A549 (cell line): ENCODE measurements at regions not wholly inside any gene's neighbourhood (a gene's known extent, or its start where the extent isn't known, plus 50 kb on each side); places are given as distances from the start of the nearest gene placed in this dataset.
A peak's percentile ranks its signal among the peaks of the same experiment; 100 is the strongest.

Experiments
- ATAC-seq, 2 experiments: fragments of 200-7000 bp in 1 of 2; fragments of >200 bp in 1 of 2; cut with Nextera tagmentation in 1 of 2; cut with Tn5 transposase in 1 of 2; 3 replicates each; pipeline versions ENCODE4 v1.8.0 to v1.9.1; 2018 to 2020; ENCODE audit warnings: mild to moderate bottlenecking in 1 of 2, moderate library complexity in 1 of 2
- CTCF ChIA-PET: fragments of 300-600 bp; sonication (Branson Sonifier 250); formaldehyde crosslinking; extraction: SDS; loops from one replicate; lab custom pipeline; 2021; ENCODE audit warnings: antibody characterized with exemption, inconsistent platforms; lab: Yijun Ruan, JAX
- POLR2A ChIA-PET: fragments of 350-600 bp; formaldehyde crosslinking; extraction: SDS; loops from one replicate; lab custom pipeline; 2021; ENCODE audit warnings: antibody characterized with exemption, inconsistent platforms; lab: Yijun Ruan, JAX
- DNase-seq, 2 experiments: peaks; one replicate each; pipeline versions ENCODE4 v3.0.0 to v3.0.0-alpha.2; 2011 to 2016; ENCODE audit warnings: low read depth in 1 of 2, low spot score in 1 of 2
- FAIRE-seq: peaks from 2 replicates; lab custom pipeline; 2011; peaks lifted over from hg19 to GRCh38; lab: Jason Lieb, UNC
- H3K27ac ChIP-seq, 2 experiments: fragments of >200 bp; sonication (Bioruptor Twin); formaldehyde crosslinking; 3 replicates each; pipeline ENCODE4 v1.5.1; 2016 to 2017
- H3K4me1 ChIP-seq: fragments of >200 bp; sonication (Bioruptor Twin); formaldehyde crosslinking; 3 replicates; pipeline ENCODE4 v1.6.1; 2016
- H3K4me2 ChIP-seq: fragments of >200 bp; sonication (Bioruptor Twin); formaldehyde crosslinking; 3 replicates; pipeline ENCODE4 v1.6.1; 2016
- H3K4me3 ChIP-seq: fragments of >200 bp; sonication (Bioruptor Twin); formaldehyde crosslinking; 3 replicates; pipeline ENCODE4 v1.5.1; 2016
- H3K9me3 ChIP-seq: fragments of >200 bp; sonication (Bioruptor Twin); formaldehyde crosslinking; 3 replicates; pipeline ENCODE4 v1.6.1; 2016
- JUN ChIP-seq, 2 experiments: fragments of >200 bp; sonication (Bioruptor Twin); formaldehyde crosslinking; IDR thresholded peaks; 2 replicates in 1 of 2; 3 replicates in 1 of 2; pipeline ENCODE4 v1.6.1; 2016 to 2017
- PHF8 ChIP-seq: fragments of 200-600 bp; sonication (generic); IDR thresholded peaks from 2 replicates; pipeline ENCODE4 v1.6.1; 2016; ENCODE audit warnings: low read depth, mild to moderate bottlenecking, antibody characterized with exemption, moderate library complexity, borderline replicate concordance
- ZFP36 ChIP-seq: fragments of 450-650 bp; IDR thresholded peaks from 2 replicates; pipeline ENCODE4 v1.6.1; 2014; ENCODE audit warnings: borderline replicate concordance; ENCODE audit not compliant: partially characterized antibody
- WGBS: methylation state at CpG from one replicate; pipeline ENCODE4 v1.1.6; 2017; ENCODE audit errors: missing lambda C conversion rate; 5-methylcytosine and 5-hydroxymethylcytosine counted together

GRCh38 chr10:112899391-112900065, 50.5 kb upstream of the TCF7L2 start:
- DNase-seq (no peak), FAIRE-seq (no peak), ATAC-seq (peak in 1 of 2 experiments; percentile 47; a peak in 3 of 6 replicates)
- CTCF ChIA-PET: interaction anchor here (0.7 to 1.2 kb wide), 4 partner anchors 11 to 188 kb away, joined by 3 to 4 read pairs (median 4); no protein-coding TSS in a partner anchor
- Histone ChIP-seq H3K27ac (peak overlapping the region; percentile 83 to 90), H3K4me3 (peak overlapping the region; percentile 33), H3K4me1 (peaks cover 34% of the 10 kb centered on the region), H3K4me2 (peak overlapping the region; percentile 77), H3K9me3 (peaks cover 4% of the 10 kb centered on the region)
- POLR2A ChIA-PET: interaction anchor here (0.7 to 1.0 kb wide), 3 partner anchors 20 to 88 kb away, joined by 3 to 5 read pairs (median 5); no protein-coding TSS in a partner anchor
- no peak for TF ChIP-seq PHF8
- peak; percentile 79 for TF ChIP-seq ZFP36
- peak in 1 of 2 experiments; percentile 18; a peak in 2 of 5 replicates for TF ChIP-seq JUN (IDR thresholded peaks at IDR 0.05)
- 52% methylated on average over 8 of the region's 8 CpGs for WGBS
